GM23338 (cell line): ENCODE measurements at regions not wholly inside any gene's neighbourhood (a gene's known extent, or its start where the extent isn't known, plus 50 kb on each side); places are given as distances from the start of the nearest gene placed in this dataset.

ENCODE experiments used
- ATAC-seq: fragments of 200-7000 bp; cut with Tn5 transposase; 3 replicates; pipeline ENCODE4 v1.9.1; 2020
- DNase-seq: peaks from one replicate; pipeline ENCODE4 v3.0.0-alpha.2; 2015; ENCODE audit warnings: low spot score
- H2AFZ ChIP-seq: fragments of 200-600 bp; sonication (generic); 2 replicates; pipeline ENCODE4 v1.8.0; 2016; ENCODE audit warnings: antibody characterized with exemption, mild to moderate bottlenecking, moderate library complexity
- H3F3A ChIP-seq: fragments of 200-600 bp; sonication (generic); replicated peaks from 2 replicates; pipeline ENCODE4 v1.8.0; 2017; ENCODE audit warnings: antibody characterized with exemption, mixed run types, low read depth
- H3K27ac ChIP-seq: fragments of 200-600 bp; sonication (generic); 2 replicates; pipeline ENCODE4 v1.6.1; 2016; ENCODE audit warnings: low read depth
- H3K27me3 ChIP-seq: fragments of 200-600 bp; sonication (generic); 2 replicates; pipeline ENCODE4 v1.8.0; 2016; ENCODE audit warnings: mild to moderate bottlenecking, mixed run types, moderate library complexity; ENCODE audit not compliant: insufficient read depth
- H3K36me3 ChIP-seq: fragments of 200-600 bp; sonication (generic); 2 replicates; pipeline ENCODE4 v1.8.0; 2016; ENCODE audit warnings: mild to moderate bottlenecking; ENCODE audit not compliant: insufficient read depth
- H3K4me1 ChIP-seq: fragments of 200-600 bp; sonication (generic); 2 replicates; pipeline ENCODE4 v1.8.0; 2016; ENCODE audit warnings: mild to moderate bottlenecking, moderate library complexity; ENCODE audit not compliant: insufficient read depth
- H3K4me2 ChIP-seq: fragments of 200-600 bp; sonication (generic); 2 replicates; pipeline ENCODE4 v1.7.1; 2017; ENCODE audit warnings: mixed run types
- H3K4me3 ChIP-seq: fragments of 200-600 bp; sonication (generic); 2 replicates; pipeline ENCODE4 v1.6.1; 2016; ENCODE audit warnings: mixed run types
- H3K79me2 ChIP-seq: fragments of 200-600 bp; sonication (generic); replicated peaks from 2 replicates; pipeline ENCODE4 v1.8.0; 2017; ENCODE audit warnings: mild to moderate bottlenecking; ENCODE audit not compliant: insufficient read depth
- H3K9me2 ChIP-seq: fragments of 200-600 bp; sonication (generic); 2 replicates; pipeline ENCODE4 v1.8.0; 2017; ENCODE audit not compliant: insufficient read depth
- H4K20me1 ChIP-seq: fragments of 200-600 bp; sonication (generic); replicated peaks from 2 replicates; pipeline ENCODE4 v1.8.0; 2017; ENCODE audit warnings: mild to moderate bottlenecking; ENCODE audit not compliant: insufficient read depth
- H3K27ac Mint-ChIP-seq: 2 replicates; pipeline ENCODE4 v1.8.0; 2020; ENCODE audit warnings: inconsistent platforms, mild to moderate bottlenecking, moderate library complexity, mixed read lengths
- H3K27me3 Mint-ChIP-seq: 3 replicates; pipeline ENCODE4 v1.8.0; 2022; ENCODE audit warnings: low read depth, mild to moderate bottlenecking, moderate library complexity, mixed read lengths, inconsistent platforms; ENCODE audit not compliant: insufficient read depth, poor library complexity
- H3K36me3 Mint-ChIP-seq: 3 replicates; pipeline ENCODE4 v1.8.0; 2021; ENCODE audit warnings: low read depth, mild to moderate bottlenecking, inconsistent platforms, moderate library complexity, mixed read lengths
- H3K4me1 Mint-ChIP-seq: 3 replicates; pipeline ENCODE4 v1.8.0; 2020; ENCODE audit warnings: mild to moderate bottlenecking, inconsistent platforms, mixed read lengths
- H3K4me3 Mint-ChIP-seq: 3 replicates; pipeline ENCODE4 v1.8.0; 2021; ENCODE audit warnings: moderate library complexity, mild to moderate bottlenecking, inconsistent platforms, mixed read lengths
- H3K9me3 Mint-ChIP-seq: 3 replicates; pipeline ENCODE4 v1.8.0; 2020; ENCODE audit warnings: moderate library complexity, mild to moderate bottlenecking, inconsistent platforms, mixed read lengths
- CREB1 ChIP-seq: fragments of 250-450 bp; sonication (Bioruptor Pico); IDR thresholded peaks from 2 replicates; pipeline ENCODE4 v1.5.0; 2020; ENCODE audit warnings: low read depth, mild to moderate bottlenecking, moderate library complexity
- CTCF ChIP-seq, 2 experiments: fragments of 200-600 bp in 1 of 2; sonication (generic) in 1 of 2; conservative IDR thresholded peaks; 2 replicates each; pipeline versions ENCODE4 v1.5.1 to v1.6.1; 2016 to 2017; ENCODE audit warnings: antibody characterized with exemption in 2 of 2, low read depth in 2 of 2, mild to moderate bottlenecking in 2 of 2, moderate library complexity in 1 of 2
- JUNB ChIP-seq: IDR thresholded peaks from one replicate; pipeline ENCODE4 v1.6.1; 2016; ENCODE audit warnings: antibody characterized with exemption; ENCODE audit not compliant: unreplicated experiment
- REST ChIP-seq: IDR thresholded peaks from one replicate; pipeline ENCODE4 v1.6.1; 2018; ENCODE audit warnings: antibody characterized with exemption; ENCODE audit not compliant: unreplicated experiment
- STAT1 ChIP-seq: IDR thresholded peaks from one replicate; pipeline ENCODE4 v1.6.1; 2016; ENCODE audit warnings: antibody characterized with exemption; ENCODE audit not compliant: unreplicated experiment
- ZNF331 ChIP-seq: fragments of 250-450 bp; sonication (Bioruptor Pico); IDR thresholded peaks from 2 replicates; pipeline ENCODE4 v1.5.0; 2020; ENCODE audit warnings: low read depth, mild to moderate bottlenecking, moderate library complexity
- ZNF462 ChIP-seq: fragments of 250-450 bp; sonication (Bioruptor Pico); IDR thresholded peaks from 2 replicates; pipeline ENCODE4 v1.5.0; 2020; ENCODE audit warnings: mild to moderate bottlenecking, moderate library complexity
- TF ChIP-seq, protein P1 (sequence below): IDR thresholded peaks from 2 replicates; pipeline ENCODE4 v1.6.1; 2016; ENCODE audit warnings: antibody characterized with exemption

- Histone ChIP-seq H3F3A (no peaks in the 10 kb centered on the region), H3K9me2 (0 out of 2 replicates have a peak, but pooled peaks cover 4% of the 10 kb centered on the region), H3K4me1 (peaks cover 23% of the 10 kb centered on the region), H3K27me3 (no peaks in the 10 kb centered on the region), H3K79me2 (no peaks in the 10 kb centered on the region), H2AFZ (no peak overlapping the region), H3K4me3 (no peak overlapping the region), H3K27ac (no peak overlapping the region), H3K36me3 (no peaks in the 10 kb centered on the region), H4K20me1 (no peaks in the 10 kb centered on the region), H3K4me2 (no peak overlapping the region)
- Mint-ChIP-seq H3K4me3 (no peak overlapping the region), H3K36me3 (no peaks in the 10 kb centered on the region), H3K27ac (no peak overlapping the region), H3K9me3 (peaks cover 7% of the 10 kb centered on the region; the same call in 1 of the 3 replicates), H3K27me3 (peaks cover 8% of the 10 kb centered on the region), H3K4me1 (peaks cover 25% of the 10 kb centered on the region)
- TF ChIP-seq CTCF (conservative IDR thresholded peaks at IDR 0.05; ENCODE audit: low read depth in 2 of 2) (no peak), ZNF462 (CRISPR knock-in tag) (no peak), JUNB (no peak), STAT1 (no peak), ZNF331 (no peak), REST (no peak), CREB1 (CRISPR knock-in tag) (no peak)
- TF ChIP-seq, protein P1, sequence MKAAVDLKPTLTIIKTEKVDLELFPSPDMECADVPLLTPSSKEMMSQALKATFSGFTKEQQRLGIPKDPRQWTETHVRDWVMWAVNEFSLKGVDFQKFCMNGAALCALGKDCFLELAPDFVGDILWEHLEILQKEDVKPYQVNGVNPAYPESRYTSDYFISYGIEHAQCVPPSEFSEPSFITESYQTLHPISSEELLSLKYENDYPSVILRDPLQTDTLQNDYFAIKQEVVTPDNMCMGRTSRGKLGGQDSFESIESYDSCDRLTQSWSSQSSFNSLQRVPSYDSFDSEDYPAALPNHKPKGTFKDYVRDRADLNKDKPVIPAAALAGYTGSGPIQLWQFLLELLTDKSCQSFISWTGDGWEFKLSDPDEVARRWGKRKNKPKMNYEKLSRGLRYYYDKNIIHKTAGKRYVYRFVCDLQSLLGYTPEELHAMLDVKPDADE: no peak
- ATAC-seq: no peak
- no peak for DNase-seq
Measured at GRCh38 chr15:70395164-70395563, 297.4 kb upstream of the TLE3 start.
